A549 (cell line): ENCODE measurements at regions not wholly inside any gene's neighbourhood (a gene's known extent, or its start where the extent isn't known, plus 50 kb on each side); places are given as distances from the start of the nearest gene placed in this dataset.
A peak's percentile ranks its signal among the peaks of the same experiment; 100 is the strongest.

Experiments used
- ATAC-seq, 2 experiments: fragments of 200-7000 bp in 1 of 2; fragments of >200 bp in 1 of 2; cut with Nextera tagmentation in 1 of 2; cut with Tn5 transposase in 1 of 2; 3 replicates each; pipeline versions ENCODE4 v1.8.0 to v1.9.1; 2018 to 2020; ENCODE audit warnings: mild to moderate bottlenecking in 1 of 2, moderate library complexity in 1 of 2
- CTCF ChIA-PET: fragments of 300-600 bp; sonication (Branson Sonifier 250); formaldehyde crosslinking; extraction: SDS; loops from one replicate; lab custom pipeline; 2021; ENCODE audit warnings: antibody characterized with exemption, inconsistent platforms; lab: Yijun Ruan, JAX
- POLR2A ChIA-PET: fragments of 350-600 bp; formaldehyde crosslinking; extraction: SDS; loops from one replicate; lab custom pipeline; 2021; ENCODE audit warnings: antibody characterized with exemption, inconsistent platforms; lab: Yijun Ruan, JAX
- DNase-seq, 2 experiments: peaks; one replicate each; pipeline versions ENCODE4 v3.0.0 to v3.0.0-alpha.2; 2011 to 2016; ENCODE audit warnings: low read depth in 1 of 2, low spot score in 1 of 2
- FAIRE-seq: peaks from 2 replicates; lab custom pipeline; 2011; peaks lifted over from hg19 to GRCh38; lab: Jason Lieb, UNC
- H3K27ac ChIP-seq, 2 experiments: fragments of >200 bp; sonication (Bioruptor Twin); formaldehyde crosslinking; 3 replicates each; pipeline ENCODE4 v1.5.1; 2016 to 2017
- H3K4me1 ChIP-seq: fragments of >200 bp; sonication (Bioruptor Twin); formaldehyde crosslinking; 3 replicates; pipeline ENCODE4 v1.6.1; 2016
- H3K4me2 ChIP-seq: fragments of >200 bp; sonication (Bioruptor Twin); formaldehyde crosslinking; 3 replicates; pipeline ENCODE4 v1.6.1; 2016
- H3K4me3 ChIP-seq: fragments of >200 bp; sonication (Bioruptor Twin); formaldehyde crosslinking; 3 replicates; pipeline ENCODE4 v1.5.1; 2016
- H3K9me3 ChIP-seq: fragments of >200 bp; sonication (Bioruptor Twin); formaldehyde crosslinking; 3 replicates; pipeline ENCODE4 v1.6.1; 2016
- CBX2 ChIP-seq: fragments of 200-600 bp; sonication (generic); IDR thresholded peaks from 2 replicates; pipeline ENCODE4 v1.6.1; 2016; ENCODE audit warnings: low read depth, mild to moderate bottlenecking, borderline replicate concordance
- CBX8 ChIP-seq: fragments of 200-600 bp; sonication (generic); IDR thresholded peaks from 2 replicates; pipeline ENCODE4 v1.6.1; 2016
- CEBPB ChIP-seq, 2 experiments: fragments of >200 bp in 1 of 2; sonication (Bioruptor Twin) in 1 of 2; formaldehyde crosslinking in 1 of 2; IDR thresholded peaks; 2 replicates each; pipeline ENCODE4 v1.6.1; 2012 to 2016
- CTCF ChIP-seq: fragments of >200 bp; sonication (Bioruptor Twin); formaldehyde crosslinking; IDR thresholded peaks from 3 replicates; pipeline ENCODE4 v1.5.1; 2016
- E2F6 ChIP-seq: IDR thresholded peaks from 2 replicates; pipeline ENCODE4 v1.6.1; 2012; ENCODE audit warnings: low read depth, borderline replicate concordance
- EHMT2 ChIP-seq: fragments of 200-600 bp; sonication (generic); IDR thresholded peaks from 2 replicates; pipeline ENCODE4 v1.6.1; 2016; ENCODE audit warnings: antibody characterized with exemption, low read depth, mild to moderate bottlenecking, moderate library complexity
- FOXS1 ChIP-seq: fragments of 250-450 bp; sonication (Bioruptor Pico); IDR thresholded peaks from 2 replicates; pipeline ENCODE4 v1.5.0; 2020; ENCODE audit warnings: mild to moderate bottlenecking, moderate library complexity
- HOXA7 ChIP-seq: fragments of 250-450 bp; sonication (Bioruptor Pico); IDR thresholded peaks from 2 replicates; pipeline ENCODE4 v1.5.0; 2020; ENCODE audit warnings: mild to moderate bottlenecking, moderate library complexity
- HOXB13 ChIP-seq: fragments of 250-450 bp; sonication (Bioruptor Pico); IDR thresholded peaks from 2 replicates; pipeline ENCODE4 v1.5.0; 2020; ENCODE audit warnings: low read depth, mild to moderate bottlenecking, moderate library complexity
- HOXB5 ChIP-seq: fragments of 250-450 bp; sonication (Bioruptor Pico); IDR thresholded peaks from 2 replicates; pipeline ENCODE4 v1.5.0; 2020; ENCODE audit warnings: mild to moderate bottlenecking, moderate library complexity
- KDM1A ChIP-seq: fragments of 200-600 bp; sonication (generic); IDR thresholded peaks from 2 replicates; pipeline ENCODE4 v1.6.1; 2016; ENCODE audit warnings: low read depth, mild to moderate bottlenecking
- KDM5A ChIP-seq: fragments of 200-600 bp; sonication (generic); IDR thresholded peaks from 2 replicates; pipeline ENCODE4 v1.6.1; 2016; ENCODE audit warnings: antibody characterized with exemption, mild to moderate bottlenecking
- POLR2A ChIP-seq: IDR thresholded peaks from 2 replicates; pipeline ENCODE4 v1.6.1; 2012; ENCODE audit warnings: mild to moderate bottlenecking, low read length
- POLR2AphosphoS2 ChIP-seq: conservative IDR thresholded peaks from 2 replicates; pipeline ENCODE4 v1.6.1; 2012; ENCODE audit warnings: low read length, improper control_type of control experiment, inconsistent platforms
- RAD21 ChIP-seq, 2 experiments: fragments of >200 bp in 1 of 2; sonication (Bioruptor Twin) in 1 of 2; formaldehyde crosslinking in 1 of 2; IDR thresholded peaks in 1 of 2; conservative IDR thresholded peaks in 1 of 2; 2 replicates in 1 of 2; 3 replicates in 1 of 2; pipeline ENCODE4 v1.6.1; 2012 to 2018; ENCODE audit warnings: inconsistent platforms in 1 of 2
- RARB ChIP-seq: fragments of 250-450 bp; sonication (Bioruptor Pico); IDR thresholded peaks from 2 replicates; pipeline ENCODE4 v1.8.0; 2021; ENCODE audit warnings: mild to moderate bottlenecking, moderate library complexity
- RCOR1 ChIP-seq: fragments of 150-350 bp; IDR thresholded peaks from 2 replicates; pipeline ENCODE4 v1.6.1; 2014; ENCODE audit warnings: antibody characterized with exemption, low read length, low read depth
- RNF2 ChIP-seq: fragments of 200-600 bp; sonication (generic); IDR thresholded peaks from 2 replicates; pipeline ENCODE4 v1.6.1; 2016; ENCODE audit warnings: low read depth, mild to moderate bottlenecking, antibody characterized with exemption, moderate library complexity, borderline replicate concordance
- SREBF2 ChIP-seq: fragments of 450-650 bp; IDR thresholded peaks from 2 replicates; pipeline ENCODE4 v1.6.1; 2014; ENCODE audit warnings: mild to moderate bottlenecking, moderate library complexity
- ZC3H11A ChIP-seq: fragments of 450-650 bp; IDR thresholded peaks from 2 replicates; pipeline ENCODE4 v1.6.1; 2014; ENCODE audit warnings: antibody characterized with exemption, mild to moderate bottlenecking
- ZFP36 ChIP-seq: fragments of 450-650 bp; IDR thresholded peaks from 2 replicates; pipeline ENCODE4 v1.6.1; 2014; ENCODE audit warnings: borderline replicate concordance; ENCODE audit not compliant: partially characterized antibody
- ZNF302 ChIP-seq: fragments of 250-450 bp; sonication (Bioruptor Pico); IDR thresholded peaks from 2 replicates; pipeline ENCODE4 v1.9.0; 2021; ENCODE audit warnings: inconsistent platforms, mild to moderate bottlenecking, moderate library complexity
- WGBS: methylation state at CpG from one replicate; pipeline ENCODE4 v1.1.6; 2017; ENCODE audit errors: missing lambda C conversion rate; 5-methylcytosine and 5-hydroxymethylcytosine counted together

- no peak for TF ChIP-seq CTCF
These were observed 994.1 kb downstream of the TYW1 start (continued) for GRCh38 chr7:67990716-67991115.

GRCh38 chr7:67992287-67992686 lies 995.7 kb downstream of the TYW1 start:
- CTCF ChIA-PET: no interaction called here
- Histone ChIP-seq H3K4me1 (no peaks in the 10 kb centered on the region), H3K27ac (no peak overlapping the region), H3K4me2 (no peak overlapping the region), H3K4me3 (no peak overlapping the region)
- WGBS: 60% methylated on average over 8 of the region's 8 CpGs
- FAIRE-seq (no peak), DNase-seq (no peak)
- POLR2A ChIA-PET: no interaction called here
- TF ChIP-seq HOXB13 (CRISPR knock-in tag) (no peak), E2F6 (no peak), POLR2A (no peak), RAD21 (conservative IDR thresholded peaks at IDR 0.05 in 1 of 2, IDR thresholded peaks at IDR 0.05 in 1 of 2) (no peak), KDM5A (no peak)
- TF ChIP-seq, all 56 proteins: peak for 0
- no peaks in the 10 kb centered on the region for H3K9me3 ChIP-seq
- no peak for ATAC-seq

GRCh38 chr7:68005992-68006391 lies 1009.4 kb downstream of the TYW1 start:
- H3K9me3 ChIP-seq: no peaks in the 10 kb centered on the region
- 49% methylated on average over 6 of the region's 6 CpGs for WGBS
- no peak for ATAC-seq
- ChIA-PET CTCF (interaction anchor here (0.6 to 1.3 kb wide), 2 partner anchors 18 to 687 kb away, joined by 3 to 4 read pairs; no protein-coding TSS in a partner anchor), POLR2A (no interaction called here)
- TF ChIP-seq ZFP36 (no peak), ZC3H11A (peak; percentile 43)
- TF ChIP-seq, all 56 proteins: peak for 1
- FAIRE-seq: no peak
- H3K4me3 ChIP-seq: no peak overlapping the region
- H3K4me1 ChIP-seq: no peaks in the 10 kb centered on the region
- H3K4me2 ChIP-seq: no peak overlapping the region
- H3K27ac ChIP-seq: no peak overlapping the region
- DNase-seq: no peak

- Histone ChIP-seq H3K9me3 (peaks cover 2% of the 10 kb centered on the region; the same call in 2 of the 3 replicates), H3K27ac (no peak overlapping the region), H3K4me1 (no peaks in the 10 kb centered on the region), H3K4me2 (no peak overlapping the region), H3K4me3 (no peak overlapping the region)
- 39% methylated on average over 2 of the region's 2 CpGs for WGBS
- TF ChIP-seq RNF2 (no peak), HOXB13 (CRISPR knock-in tag) (no peak), EHMT2 (no peak), CBX2 (no peak), HOXB5 (CRISPR knock-in tag) (no peak), CBX8 (no peak), POLR2AphosphoS2 (no peak), SREBF2 (no peak), ZC3H11A (no peak), RARB (no peak), CEBPB (IDR thresholded peaks at IDR 0.05) (no peak), ZFP36 (no peak), RCOR1 (no peak), ZNF302 (CRISPR knock-in tag) (no peak), HOXA7 (no peak), FOXS1 (CRISPR knock-in tag) (no peak), KDM1A (no peak)
- ATAC-seq: peak in 1 of 2 experiments; percentile 34; a peak in 2 of 6 replicates
- ChIA-PET POLR2A (no interaction called here), CTCF (interaction anchor here (1.3 kb wide), 1 partner anchor 19 kb away, joined by 4 read pairs; no protein-coding TSS in a partner anchor)
- no peak for FAIRE-seq
- no peak for DNase-seq
These were observed 1010.0 kb downstream of the TYW1 start for GRCh38 chr7:68006619-68007018.
